PFSK-1 (cell line): ENCODE measurements at regions not wholly inside any gene's neighbourhood (a gene's known extent, or its start where the extent isn't known, plus 50 kb on each side); places are given as distances from the start of the nearest gene placed in this dataset.

ENCODE experiments used
- FOXP2 ChIP-seq: optimal IDR thresholded peaks from 2 replicates; pipeline ENCODE3; 2011; ENCODE audit warnings: borderline replicate concordance, control low read depth, inconsistent platforms; ENCODE audit not compliant: insufficient read depth; ENCODE audit errors: extremely low read length, extremely low read depth
- POLR2AphosphoS5 ChIP-seq: IDR thresholded peaks from 2 replicates; pipeline ENCODE4 v1.6.1; 2012; ENCODE audit warnings: low read depth, mild to moderate bottlenecking, control low read depth, low read length, moderate library complexity
- REST ChIP-seq, 2 experiments: IDR thresholded peaks; 2 replicates each; pipeline versions ENCODE4 v1.6.1 to v1.8.0; 2011 to 2012; ENCODE audit warnings: low read depth in 2 of 2, low read length in 2 of 2, control low read depth in 1 of 2, inconsistent platforms in 1 of 2, mild to moderate bottlenecking in 1 of 2, moderate library complexity in 1 of 2; ENCODE audit not compliant: insufficient read depth in 1 of 2
- SIN3A ChIP-seq: IDR thresholded peaks from 2 replicates; pipeline ENCODE4 v1.6.1; 2012; ENCODE audit warnings: mild to moderate bottlenecking, low read length, moderate library complexity, borderline replicate concordance; ENCODE audit not compliant: insufficient read depth
- TAF1 ChIP-seq: IDR thresholded peaks from 2 replicates; pipeline ENCODE4 v1.6.1; 2012; ENCODE audit warnings: low read length, control low read depth, borderline replicate concordance; ENCODE audit not compliant: insufficient read depth

DNA sequence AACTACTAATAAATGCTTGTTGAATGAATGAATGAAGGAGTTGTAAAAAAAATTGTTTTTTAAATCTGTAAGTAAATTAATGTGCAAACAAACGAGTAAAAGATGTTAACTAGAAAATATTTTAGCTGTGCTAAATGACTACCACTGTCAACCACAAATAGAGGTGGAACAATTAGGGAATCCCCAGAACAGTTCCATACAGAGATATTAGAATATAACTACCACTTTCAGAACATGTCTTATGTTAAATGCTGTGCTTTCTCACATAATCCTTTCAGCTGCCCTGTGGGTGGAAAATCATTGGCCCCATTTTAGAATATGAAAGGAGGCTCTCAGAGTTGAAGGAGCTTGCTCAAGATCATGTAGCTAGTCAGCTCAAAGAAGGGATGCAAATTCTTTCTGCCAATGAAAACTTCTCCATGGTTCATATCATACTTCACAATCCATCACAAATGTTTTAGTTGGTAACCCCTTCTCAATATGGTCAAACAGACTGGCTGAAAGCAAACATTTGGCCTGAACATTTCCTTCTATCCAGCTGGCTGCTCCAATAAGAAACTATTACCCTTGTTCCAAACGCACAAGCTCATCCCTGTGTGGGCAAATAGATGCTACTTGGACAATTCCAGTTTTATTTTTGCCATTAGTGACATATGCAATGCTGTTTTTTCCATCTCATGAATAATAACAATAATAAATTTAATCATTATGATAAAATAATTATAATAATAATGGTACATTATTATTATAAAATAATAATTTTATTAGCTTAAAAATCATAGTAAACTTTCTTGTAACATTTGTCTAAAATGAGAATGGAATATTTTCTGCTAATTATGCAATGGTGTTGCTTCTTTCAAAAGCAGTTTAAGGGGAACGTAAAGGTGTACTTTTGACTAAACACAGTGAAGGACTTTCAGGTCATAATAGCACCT is 290.4 kb upstream of the STT3B start:
- no peak for TF ChIP-seq REST (IDR thresholded peaks at IDR 0.05; ENCODE audit: insufficient read depth in 1 of 2, low read depth in 2 of 2, low read length in 2 of 2)
- TF ChIP-seq TAF1: no peak
- no peak for TF ChIP-seq FOXP2
- no peak for TF ChIP-seq POLR2AphosphoS5
- no peak for TF ChIP-seq SIN3A

GRCh38 chr3:31244929-31245817 is 287.6 kb upstream of the STT3B start:
- TF ChIP-seq FOXP2: no peak
- no peak for TF ChIP-seq SIN3A
- TF ChIP-seq REST (IDR thresholded peaks at IDR 0.05; ENCODE audit: insufficient read depth in 1 of 2, low read depth in 2 of 2, low read length in 2 of 2): no peak
- no peak for TF ChIP-seq POLR2AphosphoS5
- no peak for TF ChIP-seq TAF1

GRCh38 chr3:31246293-31247062 is 286.2 kb upstream of the STT3B start:
- TF ChIP-seq FOXP2: no peak
- TF ChIP-seq SIN3A: no peak
- TF ChIP-seq TAF1: no peak
- TF ChIP-seq POLR2AphosphoS5: no peak
- no peak for TF ChIP-seq REST (IDR thresholded peaks at IDR 0.05; ENCODE audit: insufficient read depth in 1 of 2, low read depth in 2 of 2, low read length in 2 of 2)

DNA sequence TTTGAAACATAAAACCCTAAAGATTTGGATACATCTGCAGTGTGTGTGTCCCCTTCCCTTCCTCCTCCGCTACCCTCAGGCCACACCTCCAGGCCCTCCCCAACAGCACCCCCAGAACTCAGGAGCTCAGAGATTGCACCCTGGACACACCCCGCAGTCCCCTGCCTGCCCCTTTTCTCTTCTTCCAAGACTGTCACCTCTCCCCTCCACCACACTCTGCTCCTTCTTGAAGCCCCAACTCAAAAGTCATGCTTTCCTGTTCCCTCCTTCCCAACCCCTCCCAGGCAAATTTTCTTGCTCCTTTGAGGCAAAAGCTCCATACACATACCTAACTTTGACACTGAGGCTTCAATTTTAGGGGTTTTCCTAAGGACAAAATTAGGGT is 285.7 kb upstream of the STT3B start:
- TF ChIP-seq FOXP2: no peak
- no peak for TF ChIP-seq REST (IDR thresholded peaks at IDR 0.05; ENCODE audit: insufficient read depth in 1 of 2, low read depth in 2 of 2, low read length in 2 of 2)
- TF ChIP-seq TAF1: no peak
- TF ChIP-seq POLR2AphosphoS5: no peak
- no peak for TF ChIP-seq SIN3A
